Tibial nerve (tissue), 4 donors: ENCODE measurements at regions not wholly inside any gene's neighbourhood (a gene's known extent, or its start where the extent isn't known, plus 50 kb on each side); places are given as distances from the start of the nearest gene placed in this dataset.
A peak's percentile ranks its signal among the peaks of the same experiment; 100 is the strongest.
"Not testable (repeated sequence)": the region's sequence is repeated elsewhere in the genome, so short reads cannot be mapped to it uniquely, and the experiment has no call there.

ENCODE experiments used
- DNase-seq, 2 donors: peaks; one replicate each; pipeline ENCODE4 v3.0.0-alpha.2; 2019; ENCODE audit warnings: low spot score in 2 of 2
- H3K27ac ChIP-seq, 4 donors: fragments of 200-600 bp; sonication (generic) in 3 of 4; one replicate each; pipeline ENCODE4 v1.5.1; 2017 to 2019; ENCODE audit warnings: mild to moderate bottlenecking in 1 of 4
- H3K27me3 ChIP-seq, 2 donors: fragments of 200-600 bp; sonication (generic) in 1 of 2; one replicate each; pipeline versions ENCODE4 v1.5.1 to v1.6.0; 2017 to 2019
- H3K36me3 ChIP-seq, 3 donors: fragments of 200-600 bp; sonication (generic); one replicate each; pipeline ENCODE4 v1.5.1; 2018 to 2019
- H3K4me1 ChIP-seq, 4 donors: fragments of 200-600 bp; sonication (generic) in 3 of 4; one replicate each; pipeline ENCODE4 v1.5.1; 2017 to 2019
- H3K4me3 ChIP-seq, 4 donors: fragments of 200-600 bp; sonication (generic) in 3 of 4; one replicate each; pipeline ENCODE4 v1.5.1; 2017 to 2019; ENCODE audit warnings: mild to moderate bottlenecking in 1 of 4, moderate library complexity in 1 of 4
- H3K9me3 ChIP-seq, 4 donors: fragments of 200-600 bp; sonication (generic) in 3 of 4; one replicate each; pipeline ENCODE4 v1.5.1; 2017 to 2019
- EP300 ChIP-seq, 2 donors: sonication (generic); formaldehyde crosslinking; IDR thresholded peaks; one replicate each; pipeline ENCODE4 v1.6.1; 2017; ENCODE audit warnings: antibody characterized with exemption in 2 of 2, mild to moderate bottlenecking in 1 of 2
- POLR2A ChIP-seq, 2 donors: fragments of 450-650 bp; IDR thresholded peaks; one replicate each; pipeline ENCODE4 v1.6.1; 2017; ENCODE audit warnings: antibody characterized with exemption in 2 of 2, mild to moderate bottlenecking in 2 of 2, moderate library complexity in 2 of 2
- WGBS, 2 donors: methylation state at CpG; one replicate each; pipeline ENCODE4 v1.1.5; 2018; 5-methylcytosine and 5-hydroxymethylcytosine counted together
- TF ChIP-seq, protein P1 (sequence below), 5 experiments: fragments of 200-600 bp in 3 of 5; fragments of 450-650 bp in 2 of 5; sonication (generic) in 3 of 5; IDR thresholded peaks; one replicate each; pipeline ENCODE4 v1.5.1; 2016 to 2019; ENCODE audit warnings: antibody characterized with exemption in 5 of 5, mild to moderate bottlenecking in 3 of 5, moderate library complexity in 2 of 5

DNA sequence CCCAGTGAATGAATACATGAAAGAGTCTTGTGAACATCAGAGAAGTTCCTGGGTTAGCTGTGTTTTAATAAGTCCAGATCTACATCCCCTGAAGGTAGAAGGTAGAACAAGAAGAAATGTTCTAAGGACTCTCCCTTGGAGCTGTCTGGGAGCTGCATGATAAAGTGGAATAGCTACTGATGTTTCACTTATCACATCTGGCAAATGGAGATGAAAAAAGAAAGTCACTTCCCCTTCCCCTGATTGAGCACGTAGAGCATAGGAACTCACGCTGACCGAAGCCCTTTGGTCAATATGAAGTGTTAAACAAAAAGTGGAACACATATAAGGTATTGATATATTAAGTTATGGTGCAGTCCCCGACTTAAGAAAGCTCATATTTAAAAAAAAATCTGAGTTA is 53.2 kb upstream of the PARP1 start:
- H3K4me3 ChIP-seq: no peak overlapping the region
- WGBS, 2 donors: 78 to 83% methylated on average over 4 of the region's 4 CpGs
- H3K27ac ChIP-seq: no peak overlapping the region
- peaks cover 0 to 20% (median 0%) of the 10 kb centered on the region in 4 donors for H3K9me3 ChIP-seq
- DNase-seq: no peak
- H3K4me1 ChIP-seq: peaks cover 0 to 5% (median 0%) of the 10 kb centered on the region in 4 donors
- no peaks in the 10 kb centered on the region for H3K27me3 ChIP-seq
- no peaks in the 10 kb centered on the region for H3K36me3 ChIP-seq
- TF ChIP-seq POLR2A (IDR thresholded peaks at IDR 0.05) (no peak), EP300 (IDR thresholded peaks at IDR 0.05) (no peak)
- TF ChIP-seq, protein P1, sequence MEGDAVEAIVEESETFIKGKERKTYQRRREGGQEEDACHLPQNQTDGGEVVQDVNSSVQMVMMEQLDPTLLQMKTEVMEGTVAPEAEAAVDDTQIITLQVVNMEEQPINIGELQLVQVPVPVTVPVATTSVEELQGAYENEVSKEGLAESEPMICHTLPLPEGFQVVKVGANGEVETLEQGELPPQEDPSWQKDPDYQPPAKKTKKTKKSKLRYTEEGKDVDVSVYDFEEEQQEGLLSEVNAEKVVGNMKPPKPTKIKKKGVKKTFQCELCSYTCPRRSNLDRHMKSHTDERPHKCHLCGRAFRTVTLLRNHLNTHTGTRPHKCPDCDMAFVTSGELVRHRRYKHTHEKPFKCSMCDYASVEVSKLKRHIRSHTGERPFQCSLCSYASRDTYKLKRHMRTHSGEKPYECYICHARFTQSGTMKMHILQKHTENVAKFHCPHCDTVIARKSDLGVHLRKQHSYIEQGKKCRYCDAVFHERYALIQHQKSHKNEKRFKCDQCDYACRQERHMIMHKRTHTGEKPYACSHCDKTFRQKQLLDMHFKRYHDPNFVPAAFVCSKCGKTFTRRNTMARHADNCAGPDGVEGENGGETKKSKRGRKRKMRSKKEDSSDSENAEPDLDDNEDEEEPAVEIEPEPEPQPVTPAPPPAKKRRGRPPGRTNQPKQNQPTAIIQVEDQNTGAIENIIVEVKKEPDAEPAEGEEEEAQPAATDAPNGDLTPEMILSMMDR (IDR thresholded peaks at IDR 0.05): no peak

DNA sequence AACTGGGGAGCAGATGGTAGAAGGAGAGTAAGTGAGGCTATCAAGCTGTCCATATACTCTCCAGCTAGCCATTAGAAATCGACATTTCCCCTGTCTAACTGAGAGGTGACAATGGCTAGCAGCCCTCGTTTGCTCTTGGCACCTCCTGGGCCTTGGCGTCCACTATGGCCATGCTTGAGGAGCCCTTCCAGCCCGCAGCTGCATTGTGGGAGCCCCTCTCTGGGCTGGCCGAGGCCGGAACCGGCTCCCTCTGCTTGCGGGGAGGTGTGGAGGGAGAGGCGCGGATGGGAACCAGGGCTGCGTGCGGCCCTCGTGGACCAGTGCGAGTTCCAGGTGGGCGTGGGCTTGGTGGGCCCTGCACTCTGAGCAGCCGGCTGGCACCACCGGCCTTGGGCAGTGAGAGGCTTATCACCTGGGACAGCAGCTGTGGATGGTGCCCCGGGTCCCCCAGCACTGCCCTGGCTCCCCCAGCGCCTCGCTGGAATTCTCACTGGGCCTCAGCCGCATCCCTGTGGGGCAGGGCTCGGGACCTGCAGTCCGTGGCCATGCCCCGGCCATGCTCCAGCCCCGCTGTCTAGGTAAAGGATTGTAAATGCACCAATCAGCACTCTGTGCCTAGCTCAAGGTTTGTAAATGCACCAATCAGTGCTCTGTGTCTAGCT is 56.2 kb upstream of the PARP1 start:
- H3K27ac ChIP-seq: no peak overlapping the region
- H3K27me3 ChIP-seq: no peaks in the 10 kb centered on the region
- H3K36me3 ChIP-seq: no peaks in the 10 kb centered on the region
- peaks cover 0 to 20% (median 0%) of the 10 kb centered on the region in 4 donors for H3K9me3 ChIP-seq
- no peak overlapping the region for H3K4me3 ChIP-seq
- 93 to 94% methylated on average over 15 to 25 of the region's 25 CpGs for WGBS, 2 donors
- DNase-seq: no peak
- no peak for TF ChIP-seq EP300 (IDR thresholded peaks at IDR 0.05)
- TF ChIP-seq POLR2A (IDR thresholded peaks at IDR 0.05): no peak
- TF ChIP-seq, protein P1 (IDR thresholded peaks at IDR 0.05): no peak
- H3K4me1 ChIP-seq: no peaks in the 10 kb centered on the region

DNA sequence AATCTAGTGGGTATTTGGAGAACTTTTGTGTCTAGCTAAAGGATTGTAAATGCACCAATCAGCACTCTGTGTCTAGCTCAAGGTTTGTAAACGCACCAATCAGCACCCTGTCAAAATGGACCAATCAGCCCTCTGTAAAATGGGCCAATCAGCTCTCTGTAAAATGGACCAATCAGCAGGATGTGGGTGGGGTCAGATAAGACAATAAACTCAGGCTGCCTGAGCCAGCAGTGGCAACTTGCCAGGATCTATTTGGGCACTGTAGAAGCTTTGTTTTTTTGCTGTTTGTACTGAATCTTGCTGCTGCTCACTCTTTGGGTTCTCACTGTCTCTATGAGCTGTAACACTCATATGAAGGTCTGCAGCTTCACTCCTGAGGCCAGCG is 56.7 kb upstream of the PARP1 start:
- DNase-seq, H3K27ac ChIP-seq, H3K36me3 ChIP-seq, H3K27me3 ChIP-seq, H3K4me3 ChIP-seq, H3K4me1 ChIP-seq: not testable (repeated sequence)
- WGBS, 2 donors: 82 to 89% methylated on average over 2 of the region's 2 CpGs
- H3K9me3 ChIP-seq: peaks cover 0 to 20% (median 0%) of the 10 kb centered on the region in 4 donors

DNA sequence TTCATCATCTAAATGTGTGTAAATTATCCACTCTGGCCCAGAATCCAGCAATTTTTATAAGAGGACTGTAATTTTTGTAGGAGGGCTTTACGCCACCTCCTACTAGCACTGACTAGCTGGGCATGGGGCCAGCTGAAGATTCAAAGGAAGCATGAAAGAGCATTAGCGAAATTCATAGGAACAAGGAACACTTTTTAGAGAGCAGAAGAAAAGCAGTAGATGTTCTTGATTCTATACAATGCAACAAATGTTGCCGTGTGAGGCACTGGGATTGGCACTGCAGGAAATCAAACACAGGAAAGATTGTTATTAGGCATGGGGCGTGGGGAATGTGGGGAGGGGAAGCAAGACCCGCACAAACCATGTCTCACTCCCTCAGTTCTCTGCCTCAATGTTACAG is 58.4 kb upstream of the PARP1 start:
- no peaks in the 10 kb centered on the region for H3K27me3 ChIP-seq
- DNase-seq: no peak
- no peak overlapping the region for H3K4me3 ChIP-seq
- peak overlapping the region in 1 of 4 donors; percentile 50 for H3K27ac ChIP-seq
- H3K36me3 ChIP-seq: no peaks in the 10 kb centered on the region
- peaks cover 0 to 20% (median 0%) of the 10 kb centered on the region in 4 donors for H3K9me3 ChIP-seq
- 18 to 19% methylated on average over 5 of the region's 5 CpGs for whole genome bisulfite sequencing, 2 donors
- no peaks in the 10 kb centered on the region for H3K4me1 ChIP-seq
- TF ChIP-seq POLR2A (IDR thresholded peaks at IDR 0.05) (no peak), EP300 (IDR thresholded peaks at IDR 0.05) (no peak)
- TF ChIP-seq, protein P1 (IDR thresholded peaks at IDR 0.05): no peak

DNA sequence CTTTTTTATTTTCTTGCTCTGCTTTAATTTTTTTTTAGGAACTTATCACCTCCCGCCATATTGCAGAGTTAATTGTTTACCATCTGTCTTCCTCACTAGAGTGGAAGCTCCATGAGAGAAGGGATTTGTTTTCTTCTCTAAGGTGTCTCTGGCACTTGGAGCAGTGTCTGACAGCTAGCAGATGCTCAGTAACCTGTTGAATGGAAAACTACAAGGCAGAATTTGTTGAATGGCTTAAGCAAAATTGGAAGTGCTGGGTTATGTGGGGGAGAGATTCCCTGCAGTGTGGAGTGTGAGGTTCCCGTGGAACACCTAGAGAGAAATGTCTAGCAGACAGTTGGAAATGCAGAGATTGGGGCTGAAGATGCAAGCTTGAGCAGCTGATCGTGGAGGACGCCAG is 59.5 kb upstream of the PARP1 start:
- 94 to 95% methylated on average over 4 of the region's 4 CpGs for WGBS, 2 donors
- Histone ChIP-seq H3K9me3 (peaks cover 0 to 13% (median 0%) of the 10 kb centered on the region in 4 donors), H3K27ac (no peak overlapping the region), H3K27me3 (no peaks in the 10 kb centered on the region), H3K36me3 (no peaks in the 10 kb centered on the region), H3K4me3 (no peak overlapping the region), H3K4me1 (no peaks in the 10 kb centered on the region)
- TF ChIP-seq EP300 (IDR thresholded peaks at IDR 0.05) (no peak), POLR2A (IDR thresholded peaks at IDR 0.05) (no peak)
- TF ChIP-seq, protein P1 (IDR thresholded peaks at IDR 0.05): no peak
- no peak for DNase-seq
